SK-N-SH (cell line): ENCODE measurements at regions not wholly inside any gene's neighbourhood (a gene's known extent, or its start where the extent isn't known, plus 50 kb on each side); places are given as distances from the start of the nearest gene placed in this dataset.

Experiments
- CTCF ChIA-PET: fragments of 300-600, 350-600 bp; formaldehyde crosslinking; extraction: SDS; loops from one replicate; lab custom pipeline; 2021; lab: Yijun Ruan, JAX
- POLR2A ChIA-PET: fragments of 350-600 bp; sonication (Branson Sonifier 250); formaldehyde crosslinking; extraction: SDS; loops from one replicate; lab custom pipeline; 2020; ENCODE audit warnings: antibody characterized with exemption, inconsistent platforms; lab: Yijun Ruan, JAX
- DNase-seq: peaks from one replicate; pipeline ENCODE4 v3.0.0; 2012
- H2AFZ ChIP-seq: fragments of 200-600 bp; sonication (generic); 2 replicates; pipeline ENCODE4 v1.8.1; 2016; ENCODE audit warnings: antibody characterized with exemption, mild to moderate bottlenecking, low read depth
- H3F3A ChIP-seq: fragments of 200-600 bp; sonication (generic); replicated peaks from 2 replicates; pipeline ENCODE3; 2016; ENCODE audit warnings: antibody characterized with exemption, mild to moderate bottlenecking; ENCODE audit not compliant: insufficient read depth
- H3K27ac ChIP-seq, 2 experiments: fragments of 200-500 bp in 1 of 2; fragments of 200-600 bp in 1 of 2; sonication (Bioruptor generic) in 1 of 2; sonication (generic), shearing (Covaris generic) in 1 of 2; 2 replicates each; pipeline versions ENCODE4 v1.5.1 to v1.6.1; 2014 to 2016; ENCODE audit warnings: low read depth in 2 of 2, inconsistent platforms in 1 of 2, low read length in 1 of 2, mild to moderate bottlenecking in 1 of 2, mixed read lengths in 1 of 2
- H3K27me3 ChIP-seq: fragments of 200-600 bp; sonication (generic), shearing (Covaris generic); 2 replicates; pipeline ENCODE4 v1.6.1; 2016; ENCODE audit warnings: mixed run types; ENCODE audit not compliant: insufficient read depth
- H3K36me3 ChIP-seq, 2 experiments: fragments of 200-500 bp in 1 of 2; fragments of 200-600 bp in 1 of 2; sonication (Bioruptor generic) in 1 of 2; sonication (generic) in 1 of 2; replicated peaks in 1 of 2; 2 replicates each; pipeline versions ENCODE3 to v1.5.1; 2014 to 2016; ENCODE audit warnings: low read length in 1 of 2, mild to moderate bottlenecking in 1 of 2; ENCODE audit not compliant: insufficient read depth in 2 of 2, control insufficient read depth in 1 of 2
- H3K4me1 ChIP-seq, 2 experiments: fragments of 200-500 bp in 1 of 2; fragments of 200-600 bp in 1 of 2; sonication (Bioruptor generic) in 1 of 2; sonication (generic), shearing (Covaris generic) in 1 of 2; 2 replicates each; pipeline versions ENCODE4 v1.5.1 to v1.6.1; 2014 to 2016; ENCODE audit warnings: low read depth in 1 of 2, low read length in 1 of 2, mixed run types in 1 of 2; ENCODE audit not compliant: insufficient read depth in 2 of 2, control insufficient read depth in 1 of 2
- H3K4me2 ChIP-seq: fragments of 200-600 bp; sonication (generic), shearing (Covaris generic); 2 replicates; pipeline ENCODE4 v1.6.1; 2017; ENCODE audit warnings: mixed run types
- H3K4me3 ChIP-seq, 2 experiments: fragments of 200-500 bp in 1 of 2; fragments of 200-600 bp in 1 of 2; sonication (Bioruptor generic) in 1 of 2; sonication (generic), shearing (Covaris generic) in 1 of 2; 2 replicates each; pipeline versions ENCODE4 v1.5.1 to v1.8.1; 2014 to 2016; ENCODE audit warnings: low read depth in 2 of 2, inconsistent platforms in 1 of 2, low read length in 1 of 2, mild to moderate bottlenecking in 1 of 2, mixed read lengths in 1 of 2, moderate library complexity in 1 of 2
- H3K79me2 ChIP-seq: fragments of 200-600 bp; sonication (generic); 2 replicates; pipeline ENCODE4 v1.8.1; 2017; ENCODE audit warnings: mild to moderate bottlenecking; ENCODE audit not compliant: insufficient read depth
- H3K9ac ChIP-seq: fragments of 200-600 bp; sonication (generic); 2 replicates; pipeline ENCODE4 v1.6.1; 2017; ENCODE audit warnings: mixed run types
- H3K9me2 ChIP-seq: fragments of 200-600 bp; sonication (generic); 2 replicates; pipeline ENCODE4 v1.6.1; 2017; ENCODE audit warnings: mixed run types
- H3K9me3 ChIP-seq: fragments of 200-600 bp; sonication (generic); 2 replicates; pipeline ENCODE4 v1.6.1; 2017; ENCODE audit warnings: mixed run types, mild to moderate bottlenecking, moderate library complexity
- H4K20me1 ChIP-seq: fragments of 200-600 bp; sonication (generic); 2 replicates; pipeline ENCODE4 v1.6.1; 2017; ENCODE audit warnings: mild to moderate bottlenecking, mixed run types; ENCODE audit not compliant: insufficient read depth
- CHD2 ChIP-seq: fragments of 150-350 bp; IDR thresholded peaks from 2 replicates; pipeline ENCODE4 v1.6.1; 2018; ENCODE audit warnings: low read length; ENCODE audit not compliant: partially characterized antibody
- CTCF ChIP-seq: fragments of 200-600 bp; sonication (generic); IDR thresholded peaks from 2 replicates; pipeline ENCODE4 v1.6.1; 2017; ENCODE audit warnings: antibody characterized with exemption, mild to moderate bottlenecking, moderate library complexity
- EP300 ChIP-seq, 2 experiments: IDR thresholded peaks; 2 replicates each; pipeline versions ENCODE4 v1.4.0 to v1.6.1; 2012; ENCODE audit warnings: borderline replicate concordance in 1 of 2, low read depth in 1 of 2, low read length in 1 of 2
- GABPA ChIP-seq: IDR thresholded peaks from 2 replicates; pipeline ENCODE4 v1.4.0; 2012; ENCODE audit warnings: low read depth, mild to moderate bottlenecking
- GATA2 ChIP-seq: sonication (generic); formaldehyde crosslinking; IDR thresholded peaks from 2 replicates; pipeline ENCODE4 v1.5.0; 2020; ENCODE audit warnings: mild to moderate bottlenecking, missing genetic modification reagents
- JUND ChIP-seq: IDR thresholded peaks from 2 replicates; pipeline ENCODE4 v1.4.0; 2012
- MEF2A ChIP-seq: IDR thresholded peaks from 2 replicates; pipeline ENCODE4 v1.4.0; 2012; ENCODE audit warnings: low read depth, borderline replicate concordance
- MXI1 ChIP-seq: IDR thresholded peaks from 2 replicates; pipeline ENCODE4 v1.6.1; 2012; ENCODE audit warnings: mild to moderate bottlenecking, low read depth, low read length, improper control_type of control experiment
- NFIC ChIP-seq: IDR thresholded peaks from 2 replicates; pipeline ENCODE4 v1.4.0; 2012; ENCODE audit warnings: borderline replicate concordance
- PBX3 ChIP-seq: IDR thresholded peaks from 2 replicates; pipeline ENCODE4; 2012
- RAD21 ChIP-seq: IDR thresholded peaks from 2 replicates; pipeline ENCODE4 v1.6.1; 2012; ENCODE audit warnings: mild to moderate bottlenecking, low read length
- REST ChIP-seq: IDR thresholded peaks from 2 replicates; pipeline ENCODE4 v1.6.1; 2012; ENCODE audit warnings: mild to moderate bottlenecking, low read depth, low read length, moderate library complexity
- RXRA ChIP-seq: IDR thresholded peaks from 2 replicates; pipeline ENCODE4 v1.4.0; 2012; ENCODE audit warnings: low read depth, mild to moderate bottlenecking, borderline replicate concordance
- SIN3A ChIP-seq: IDR thresholded peaks from 2 replicates; pipeline ENCODE4 v1.6.1; 2012; ENCODE audit warnings: low read depth, mild to moderate bottlenecking, low read length, moderate library complexity, borderline replicate concordance
- SMC3 ChIP-seq: IDR thresholded peaks from 2 replicates; pipeline ENCODE4 v1.6.1; 2012; ENCODE audit warnings: low read depth, low read length, improper control_type of control experiment
- TAF1 ChIP-seq: IDR thresholded peaks from 2 replicates; pipeline ENCODE4 v1.6.1; 2012; ENCODE audit warnings: low read depth, mild to moderate bottlenecking, low read length, moderate library complexity, borderline replicate concordance
- TCF12 ChIP-seq: IDR thresholded peaks from 2 replicates; pipeline ENCODE4 v1.4.0; 2012
- TEAD4 ChIP-seq: IDR thresholded peaks from 2 replicates; pipeline ENCODE4 v1.4.0; 2012; ENCODE audit warnings: mild to moderate bottlenecking, borderline replicate concordance; ENCODE audit not compliant: insufficient read depth
- YY1 ChIP-seq: IDR thresholded peaks from 2 replicates; pipeline ENCODE4 v1.4.0; 2012; ENCODE audit warnings: low read depth, mild to moderate bottlenecking
- WGBS: methylation state at CpG from one replicate; pipeline ENCODE4 v1.1.6; 2017; ENCODE audit warnings: low lambda C conversion rate; 5-methylcytosine and 5-hydroxymethylcytosine counted together
- TF ChIP-seq, protein P1 (sequence below): fragments of 150-350 bp; IDR thresholded peaks from 2 replicates; pipeline ENCODE4 v1.6.1; 2017; ENCODE audit warnings: antibody characterized with exemption, low read length, low read depth, borderline replicate concordance
- TF ChIP-seq, protein P2 (sequence below): IDR thresholded peaks from 2 replicates; pipeline ENCODE4 v1.4.0; 2012; ENCODE audit warnings: low read depth, borderline replicate concordance

GRCh38 chr11:112448806-112449205 lies 188.1 kb upstream of the PLET1 start (continued):
- TF ChIP-seq, protein P1, sequence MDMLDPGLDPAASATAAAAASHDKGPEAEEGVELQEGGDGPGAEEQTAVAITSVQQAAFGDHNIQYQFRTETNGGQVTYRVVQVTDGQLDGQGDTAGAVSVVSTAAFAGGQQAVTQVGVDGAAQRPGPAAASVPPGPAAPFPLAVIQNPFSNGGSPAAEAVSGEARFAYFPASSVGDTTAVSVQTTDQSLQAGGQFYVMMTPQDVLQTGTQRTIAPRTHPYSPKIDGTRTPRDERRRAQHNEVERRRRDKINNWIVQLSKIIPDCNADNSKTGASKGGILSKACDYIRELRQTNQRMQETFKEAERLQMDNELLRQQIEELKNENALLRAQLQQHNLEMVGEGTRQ: no peak
- TF ChIP-seq NFIC (no peak), EP300 (IDR thresholded peaks at IDR 0.05; ENCODE audit: borderline replicate concordance in 1 of 2, low read depth in 1 of 2, low read length in 1 of 2) (no peak), JUND (no peak)

GRCh38 chr11:112451250-112451649 lies 190.6 kb upstream of the PLET1 start:
- POLR2A ChIA-PET: no interaction called here
- H3F3A ChIP-seq: no peaks in the 10 kb centered on the region
- CTCF ChIA-PET: interaction anchor here (0.6 to 0.9 kb wide), 2 partner anchors 26 to 89 kb away, joined by 3 read pairs; no protein-coding TSS in a partner anchor

More at GRCh38 chr11:112451250-112451649, 190.6 kb upstream of the PLET1 start:
- no peaks in the 10 kb centered on the region for H4K20me1 ChIP-seq
- no peaks in the 10 kb centered on the region for H3K9me2 ChIP-seq
- H3K4me2 ChIP-seq: no peak overlapping the region
- no peaks in the 10 kb centered on the region for H3K36me3 ChIP-seq
- no peaks in the 10 kb centered on the region; the same call in 1 of the 2 replicates for H3K27me3 ChIP-seq
- no peaks in the 10 kb centered on the region for H3K9me3 ChIP-seq
- WGBS: 79% methylated on average over 4 of the region's 4 CpGs
- H3K4me1 ChIP-seq: peaks cover 0 to 9% of the 10 kb centered on the region in 2 experiments; a peak in 1 of 4 replicates
- no peak for DNase-seq
- H3K79me2 ChIP-seq: no peaks in the 10 kb centered on the region
- H3K9ac ChIP-seq: no peak overlapping the region
- TF ChIP-seq, protein P2, sequence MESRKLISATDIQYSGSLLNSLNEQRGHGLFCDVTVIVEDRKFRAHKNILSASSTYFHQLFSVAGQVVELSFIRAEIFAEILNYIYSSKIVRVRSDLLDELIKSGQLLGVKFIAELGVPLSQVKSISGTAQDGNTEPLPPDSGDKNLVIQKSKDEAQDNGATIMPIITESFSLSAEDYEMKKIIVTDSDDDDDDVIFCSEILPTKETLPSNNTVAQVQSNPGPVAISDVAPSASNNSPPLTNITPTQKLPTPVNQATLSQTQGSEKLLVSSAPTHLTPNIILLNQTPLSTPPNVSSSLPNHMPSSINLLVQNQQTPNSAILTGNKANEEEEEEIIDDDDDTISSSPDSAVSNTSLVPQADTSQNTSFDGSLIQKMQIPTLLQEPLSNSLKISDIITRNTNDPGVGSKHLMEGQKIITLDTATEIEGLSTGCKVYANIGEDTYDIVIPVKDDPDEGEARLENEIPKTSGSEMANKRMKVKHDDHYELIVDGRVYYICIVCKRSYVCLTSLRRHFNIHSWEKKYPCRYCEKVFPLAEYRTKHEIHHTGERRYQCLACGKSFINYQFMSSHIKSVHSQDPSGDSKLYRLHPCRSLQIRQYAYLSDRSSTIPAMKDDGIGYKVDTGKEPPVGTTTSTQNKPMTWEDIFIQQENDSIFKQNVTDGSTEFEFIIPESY: no peak
- no peak for TF ChIP-seq SIN3A
- TF ChIP-seq, protein P1: no peak
- TF ChIP-seq RXRA: no peak
- no peak for TF ChIP-seq YY1
- no peak for TF ChIP-seq MEF2A
- no peak for TF ChIP-seq RAD21
- TF ChIP-seq CTCF: no peak
- no peak for TF ChIP-seq GABPA
- TF ChIP-seq MXI1: no peak
- TF ChIP-seq PBX3: no peak
- no peak for TF ChIP-seq REST
- no peak for TF ChIP-seq TCF12
- TF ChIP-seq CHD2: no peak
- TF ChIP-seq TEAD4: no peak
- TF ChIP-seq TAF1: no peak
- TF ChIP-seq SMC3: no peak
- TF ChIP-seq GATA2 (CRISPR knock-in tag): no peak
- H3K4me3 ChIP-seq: no peak overlapping the region
- H3K27ac ChIP-seq: no peak overlapping the region
- no peak overlapping the region for H2AFZ ChIP-seq
